ENCODE measurements at regions not wholly inside any gene's neighbourhood (a gene's known extent, or its start where the extent isn't known, plus 50 kb on each side); places are given as distances from the start of the nearest gene placed in this dataset.

- no peak for TF ChIP-seq POLR2A (IDR thresholded peaks at IDR 0.05)
- no peak for TF ChIP-seq CTCF (IDR thresholded peaks at IDR 0.05)
Measured at GRCh38 chr7:97495487-97495886, 236.4 kb upstream of the TAC1 start.
